ENCODE measurements at regions not wholly inside any gene's neighbourhood (a gene's known extent, or its start where the extent isn't known, plus 50 kb on each side); places are given as distances from the start of the nearest gene placed in this dataset.

GRCh38 chr10:104577163-104577562 lies 63.9 kb upstream of the SORCS3 start:
- no peak for DNase-seq

DNA sequence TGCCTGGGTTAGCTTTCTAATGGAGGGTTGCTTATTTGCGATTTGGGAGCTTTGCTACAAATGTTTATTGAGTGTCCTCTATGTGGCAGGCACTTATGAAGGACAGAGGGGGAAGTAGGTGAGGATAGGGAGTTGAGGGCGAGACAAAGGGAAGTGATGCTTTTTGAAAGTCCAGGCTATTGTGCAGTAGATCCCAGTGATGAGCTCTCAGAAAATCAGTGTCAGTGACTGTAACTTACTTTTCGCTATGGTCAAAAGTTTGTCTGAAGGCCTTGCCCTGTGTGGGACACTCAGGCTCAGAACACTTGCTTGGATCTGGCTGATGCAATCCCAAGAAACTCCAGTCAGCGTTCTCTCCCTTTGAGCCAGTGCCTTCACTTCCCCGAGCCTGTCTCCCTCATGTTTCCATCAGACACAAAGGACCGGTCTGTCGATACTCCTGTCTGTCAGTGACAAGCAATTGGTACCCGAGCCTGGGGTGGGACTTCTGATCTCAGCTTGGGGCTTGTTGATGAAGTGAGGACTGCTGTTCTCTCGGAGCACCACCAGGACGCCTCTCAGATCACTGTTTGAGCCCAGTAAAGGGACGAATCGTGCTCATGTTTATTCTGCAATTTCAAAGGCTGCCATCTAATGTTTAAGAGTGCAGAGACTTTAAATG lies 63.1 kb upstream of the SORCS3 start:
- DNase-seq: no peak

DNA sequence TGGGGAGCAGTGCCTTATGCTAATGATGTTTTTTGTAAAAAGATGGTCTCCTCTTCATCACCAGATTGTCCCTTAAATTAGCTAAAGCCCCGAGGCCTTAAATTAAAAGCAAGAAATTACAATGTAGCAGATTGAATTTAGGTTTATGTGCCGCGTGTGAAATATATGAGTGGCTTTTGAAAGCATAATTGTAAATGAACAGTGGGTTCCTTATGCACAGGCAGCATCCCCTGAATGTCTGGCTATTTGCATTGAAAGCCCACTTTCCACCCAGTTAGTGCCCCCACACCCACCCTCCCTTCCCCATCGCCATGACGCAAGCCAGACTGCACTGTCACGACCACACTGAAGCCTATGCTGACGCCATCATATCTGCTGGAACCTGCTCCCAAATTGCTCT lies 62.4 kb upstream of the SORCS3 start:
- DNase-seq: no peak

- DNase-seq: no peak
Observed at GRCh38 chr10:104579136-104579535, 62.0 kb upstream of the SORCS3 start.

DNA sequence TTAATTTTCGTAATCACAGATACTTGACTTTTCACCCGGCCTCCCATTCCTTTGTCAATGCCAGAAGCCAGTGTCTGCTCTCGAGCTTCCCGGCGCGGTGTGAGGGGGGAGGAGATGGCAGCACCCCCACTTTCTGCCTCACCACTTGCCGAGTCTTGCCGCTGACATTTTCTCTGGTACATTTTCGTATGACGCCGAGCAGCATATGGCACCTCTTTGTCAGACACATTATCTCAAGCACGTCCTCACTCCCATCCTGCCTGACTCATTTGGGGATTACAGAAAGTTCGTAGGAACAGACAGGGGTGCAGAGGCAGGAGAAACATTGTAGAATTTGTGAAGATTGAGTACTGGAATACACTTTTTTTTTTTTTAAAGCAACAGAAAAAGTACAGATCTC lies 60.8 kb upstream of the SORCS3 start:
- no peak for DNase-seq

- DNase-seq: peak; percentile 10 to 12
Observed at GRCh38 chr10:104580774-104581675, 60.1 kb upstream of the SORCS3 start.

GRCh38 chr10:104581884-104582601 lies 59.0 kb upstream of the SORCS3 start:
- no peak for DNase-seq

- DNase-seq: no peak
Observed at GRCh38 chr10:104582602-104582951, 58.5 kb upstream of the SORCS3 start.

GRCh38 chr10:104582966-104583365 lies 58.1 kb upstream of the SORCS3 start:
- no peak for DNase-seq

DNA sequence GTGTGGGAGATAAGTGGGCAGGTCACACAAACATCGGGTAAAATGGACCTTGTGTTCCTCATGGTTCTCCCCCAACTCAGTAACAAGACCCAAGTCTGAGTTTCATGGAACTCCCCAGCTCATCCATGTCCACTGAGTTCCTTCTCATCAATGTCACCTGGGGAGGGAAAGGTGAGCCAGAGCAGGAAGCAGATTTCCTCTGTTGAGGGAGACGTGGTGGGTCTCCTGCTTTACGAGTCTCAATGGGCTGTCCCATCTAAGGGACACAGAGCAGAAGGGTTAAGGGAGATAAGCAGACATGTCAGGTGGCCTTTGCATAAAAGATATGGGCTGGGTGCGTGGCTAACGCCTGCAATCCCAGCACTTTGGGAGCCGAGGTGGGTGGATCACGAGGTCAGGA lies 56.5 kb upstream of the SORCS3 start:
- DNase-seq: no peak

DNA sequence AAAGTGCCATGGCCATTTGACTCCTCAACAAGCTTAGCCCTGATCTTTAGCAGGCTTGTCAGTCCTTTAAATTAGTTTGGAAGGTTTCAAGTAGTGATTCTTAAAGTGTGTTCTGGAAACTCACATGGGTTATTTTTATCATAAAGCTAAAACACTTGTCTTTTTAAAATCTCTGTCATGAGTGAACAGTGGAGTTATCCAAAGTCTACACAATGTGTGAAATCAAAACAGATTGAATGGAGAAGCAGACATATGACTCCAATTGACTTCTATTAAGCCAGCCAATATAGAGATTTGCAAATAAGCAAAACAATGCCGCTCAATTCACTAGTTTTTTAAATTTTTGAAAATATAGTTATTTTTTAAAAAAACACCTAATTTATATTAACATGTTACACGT lies 53.3 kb upstream of the SORCS3 start:
- no peak for DNase-seq

- no peak for DNase-seq
Observed at GRCh38 chr10:104589431-104589830, 51.7 kb upstream of the SORCS3 start.

DNA sequence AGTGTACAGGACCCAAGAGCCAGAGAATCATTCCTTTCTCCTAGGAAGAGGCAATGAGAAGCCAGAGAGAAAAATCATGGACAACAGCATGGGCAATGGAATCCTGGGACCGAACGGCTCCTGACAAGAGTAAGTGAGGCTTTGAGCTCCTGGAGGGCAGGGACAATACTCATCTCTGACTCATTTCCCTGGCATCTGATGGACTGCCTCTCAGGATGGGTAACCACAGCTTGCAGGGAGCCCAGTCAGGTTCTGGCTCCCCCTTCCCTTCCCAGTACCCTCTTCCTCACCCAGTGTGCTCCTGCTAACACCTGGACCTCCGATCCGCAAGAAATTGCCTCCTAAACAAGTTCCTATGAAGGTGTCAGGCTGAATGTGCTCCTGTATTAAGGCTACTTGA lies 51.2 kb upstream of the SORCS3 start:
- DNase-seq: no peak

All from bone marrow (tissue), 2 donors.